HepG2 (cell line): ENCODE measurements at regions not wholly inside any gene's neighbourhood (a gene's known extent, or its start where the extent isn't known, plus 50 kb on each side); places are given as distances from the start of the nearest gene placed in this dataset.

Source experiments
- DDIT3 ChIP-seq: sonication (generic); formaldehyde crosslinking; IDR thresholded peaks from 2 replicates; pipeline ENCODE4 v1.4.0; 2020; ENCODE audit warnings: mild to moderate bottlenecking, missing genetic modification reagents
- HDAC6 ChIP-seq: fragments of 200-600 bp; sonication (generic); IDR thresholded peaks from 2 replicates; pipeline ENCODE4 v1.7.0; 2017; ENCODE audit warnings: mild to moderate bottlenecking, antibody characterized with exemption, low read length, low read depth
- HOXA7 ChIP-seq: sonication (generic); formaldehyde crosslinking; IDR thresholded peaks from 2 replicates; pipeline ENCODE4 v1.8.1; 2022; ENCODE audit warnings: mild to moderate bottlenecking, missing genetic modification reagents, moderate library complexity
- KDM5B ChIP-seq: sonication (generic); formaldehyde crosslinking; IDR thresholded peaks from 2 replicates; pipeline ENCODE4 v1.4.0; 2020; ENCODE audit warnings: missing genetic modification reagents, mild to moderate bottlenecking, borderline replicate concordance
- MXI1 ChIP-seq: IDR thresholded peaks from 3 replicates; pipeline ENCODE4 v1.6.1; 2012; ENCODE audit warnings: low read depth, low read length, inconsistent platforms, borderline replicate concordance
- POLR2G ChIP-seq: fragments of 200-400 bp; formaldehyde crosslinking; IDR thresholded peaks from 2 replicates; pipeline ENCODE4 v1.6.1; 2018; ENCODE audit warnings: mild to moderate bottlenecking, low read depth, low read length, moderate library complexity
- RAD21 ChIP-seq: fragments of 450-650 bp; formaldehyde crosslinking; IDR thresholded peaks from 2 replicates; pipeline ENCODE4 v1.5.0; 2020; ENCODE audit warnings: mild to moderate bottlenecking
- TBX2 ChIP-seq: sonication (generic); formaldehyde crosslinking; IDR thresholded peaks from 2 replicates; pipeline ENCODE4 v1.5.0; 2020; ENCODE audit warnings: missing genetic modification reagents, mild to moderate bottlenecking, borderline replicate concordance
- YEATS4 ChIP-seq: sonication (generic); formaldehyde crosslinking; IDR thresholded peaks from 2 replicates; pipeline ENCODE4 v1.4.0; 2020; ENCODE audit warnings: missing genetic modification reagents, borderline replicate concordance
- ZBTB14 ChIP-seq: sonication (generic); formaldehyde crosslinking; IDR thresholded peaks from 2 replicates; pipeline ENCODE4 v1.4.0; 2020; ENCODE audit warnings: missing genetic modification reagents
- ZMYM4 ChIP-seq: sonication (generic); formaldehyde crosslinking; IDR thresholded peaks from 2 replicates; pipeline ENCODE4 v1.8.1; 2023; ENCODE audit warnings: mild to moderate bottlenecking, missing genetic modification reagents
- ZNF414 ChIP-seq: sonication (generic); formaldehyde crosslinking; IDR thresholded peaks from 2 replicates; pipeline ENCODE4 v1.5.0; 2020; ENCODE audit warnings: missing genetic modification reagents
- ZNF432 ChIP-seq: sonication (generic); formaldehyde crosslinking; IDR thresholded peaks from 2 replicates; pipeline ENCODE4 v1.5.0; 2020; ENCODE audit warnings: missing genetic modification reagents, mild to moderate bottlenecking, borderline replicate concordance
- ZNF574 ChIP-seq: sonication (generic); formaldehyde crosslinking; IDR thresholded peaks from 2 replicates; pipeline ENCODE4 v1.4.0; 2020; ENCODE audit warnings: missing genetic modification reagents
- ZNF639 ChIP-seq: conservative IDR thresholded peaks from 2 replicates; pipeline ENCODE4 v1.6.1; 2018; ENCODE audit warnings: missing genetic modification reagents
- ZNF703 ChIP-seq: sonication (generic); formaldehyde crosslinking; IDR thresholded peaks from 2 replicates; pipeline ENCODE4 v1.5.1; 2020; ENCODE audit warnings: missing genetic modification reagents, mild to moderate bottlenecking, moderate library complexity, borderline replicate concordance
- ZNF747 ChIP-seq: sonication (generic); formaldehyde crosslinking; IDR thresholded peaks from 2 replicates; pipeline ENCODE4 v1.8.1; 2023; ENCODE audit warnings: missing genetic modification reagents, mild to moderate bottlenecking, borderline replicate concordance
- ZNF784 ChIP-seq: sonication (generic); formaldehyde crosslinking; IDR thresholded peaks from 2 replicates; pipeline ENCODE4 v1.5.1; 2020; ENCODE audit warnings: missing genetic modification reagents, mild to moderate bottlenecking, borderline replicate concordance
- ZNF850 ChIP-seq: sonication (generic); formaldehyde crosslinking; conservative IDR thresholded peaks from 2 replicates; pipeline ENCODE4 v1.9.0; 2021; ENCODE audit warnings: mild to moderate bottlenecking, missing genetic modification reagents
- ZNF878 ChIP-seq: sonication (generic); formaldehyde crosslinking; IDR thresholded peaks from 2 replicates; pipeline ENCODE4 v1.8.1; 2023; ENCODE audit warnings: mild to moderate bottlenecking, missing genetic modification reagents, moderate library complexity
- ZSCAN20 ChIP-seq: sonication (generic); formaldehyde crosslinking; IDR thresholded peaks from 2 replicates; pipeline ENCODE4 v1.4.0; 2020; ENCODE audit warnings: missing genetic modification reagents, mild to moderate bottlenecking, borderline replicate concordance
- TF ChIP-seq, protein P1 (sequence below): sonication (generic); formaldehyde crosslinking; IDR thresholded peaks from 2 replicates; pipeline ENCODE4 v1.5.0; 2020; ENCODE audit warnings: missing genetic modification reagents, mild to moderate bottlenecking, borderline replicate concordance

GRCh38 chr3:187997946-187998561 is 155.9 kb upstream of the LPP start (continued):
- TF ChIP-seq ZMYM4 (CRISPR knock-in tag) = peak; percentile 91
- no peak for TF ChIP-seq RAD21 (CRISPR knock-in tag)
- TF ChIP-seq ZNF747 (CRISPR knock-in tag) = no peak
- TF ChIP-seq ZNF414 (CRISPR knock-in tag) = peak; percentile 85; the same call in 1 of the 2 replicates
- no peak for TF ChIP-seq ZNF784 (CRISPR knock-in tag)
- peak; percentile 91; the same call in 1 of the 2 replicates for TF ChIP-seq ZNF703 (CRISPR knock-in tag)
- TF ChIP-seq ZSCAN20 = 0 out of 2 replicates have a peak, but pooled peaks have one; percentile 77
- TF ChIP-seq POLR2G = no peak
- TF ChIP-seq ZNF574 = peak; percentile 40; the same call in 1 of the 2 replicates
- peak; percentile 62; the same call in 2 of the 3 replicates for TF ChIP-seq MXI1
- no peak for TF ChIP-seq ZNF639 (CRISPR knock-in tag)
- TF ChIP-seq KDM5B = no peak
- TF ChIP-seq ZNF878 (CRISPR knock-in tag) = 0 out of 2 replicates have a peak, but pooled peaks have one; percentile 70
- no peak for TF ChIP-seq ZNF850
- TF ChIP-seq, protein P1, sequence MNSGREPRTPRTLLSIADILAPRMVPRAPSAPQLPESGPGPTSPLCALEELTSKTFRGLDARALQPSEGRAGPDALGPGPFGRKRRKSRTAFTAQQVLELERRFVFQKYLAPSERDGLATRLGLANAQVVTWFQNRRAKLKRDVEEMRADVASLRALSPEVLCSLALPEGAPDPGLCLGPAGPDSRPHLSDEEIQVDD (CRISPR knock-in tag) = no peak
- TF ChIP-seq HDAC6 = no peak
- no peak for TF ChIP-seq ZBTB14
- no peak for TF ChIP-seq ZNF432 (CRISPR knock-in tag)
- TF ChIP-seq YEATS4 (CRISPR knock-in tag) = peak; percentile 59; the same call in 1 of the 2 replicates
- no peak for TF ChIP-seq HOXA7 (CRISPR knock-in tag)
- no peak for TF ChIP-seq DDIT3 (CRISPR knock-in tag)
- peak; percentile 71 for TF ChIP-seq TBX2 (CRISPR knock-in tag)
